Lung microvascular endothelial cell (primary cell): ENCODE measurements at regions not wholly inside any gene's neighbourhood (a gene's known extent, or its start where the extent isn't known, plus 50 kb on each side); places are given as distances from the start of the nearest gene placed in this dataset.

Experiments used
- DNase-seq, 2 donors: peaks; one replicate each; pipeline versions ENCODE4 v3.0.0 to v3.0.0-alpha.2; 2010; ENCODE audit warnings: low read depth in 2 of 2

- no peak for DNase-seq
These were observed 87.6 kb downstream of the YTHDF1 start for GRCh38 chr20:63128367-63128766.

- DNase-seq, result peak in 1 of 2 donors; percentile 24
These were observed 88.1 kb downstream of the YTHDF1 start for GRCh38 chr20:63127700-63128364.

GRCh38 chr20:63126876-63127699 lies 88.8 kb downstream of the YTHDF1 start:
- DNase-seq, result no peak

GRCh38 chr20:63125838-63126601 lies 89.9 kb downstream of the YTHDF1 start:
- peak in 1 of 2 donors; percentile 28 for DNase-seq

GRCh38 chr20:63125581-63125837 lies 90.4 kb downstream of the YTHDF1 start:
- no peak for DNase-seq

- DNase-seq, result no peak
These were observed 91.0 kb downstream of the YTHDF1 start for GRCh38 chr20:63124782-63125580.

- no peak for DNase-seq
These were observed 91.7 kb downstream of the YTHDF1 start for GRCh38 chr20:63124092-63124781.

- DNase-seq, result no peak
These were observed 92.6 kb downstream of the YTHDF1 start for GRCh38 chr20:63123331-63123741.

- no peak for DNase-seq
These were observed 93.3 kb downstream of the YTHDF1 start for GRCh38 chr20:63122626-63123025.

- DNase-seq, result no peak
These were observed 94.1 kb downstream of the YTHDF1 start for GRCh38 chr20:63121749-63122405.

- no peak for DNase-seq
These were observed 94.7 kb downstream of the YTHDF1 start for GRCh38 chr20:63121246-63121645.

- no peak for DNase-seq
These were observed 95.2 kb downstream of the YTHDF1 start for GRCh38 chr20:63120808-63121090.

GRCh38 chr20:63119963-63120807 lies 95.7 kb downstream of the YTHDF1 start:
- DNase-seq, result no peak

GRCh38 chr20:63119121-63119962 lies 96.6 kb downstream of the YTHDF1 start:
- no peak for DNase-seq

- DNase-seq, result no peak
These were observed 97.4 kb downstream of the YTHDF1 start for GRCh38 chr20:63118303-63119120.

- no peak for DNase-seq
These were observed 98.1 kb downstream of the YTHDF1 start for GRCh38 chr20:63117661-63118302.

GRCh38 chr20:63117151-63117550 lies 98.8 kb downstream of the YTHDF1 start:
- DNase-seq, result no peak
